ENCODE measurements at regions not wholly inside any gene's neighbourhood (a gene's known extent, or its start where the extent isn't known, plus 50 kb on each side); places are given as distances from the start of the nearest gene placed in this dataset.
"Not testable (repeated sequence)": the region's sequence is repeated elsewhere in the genome, so short reads cannot be mapped to it uniquely, and the experiment has no call there.

DNA sequence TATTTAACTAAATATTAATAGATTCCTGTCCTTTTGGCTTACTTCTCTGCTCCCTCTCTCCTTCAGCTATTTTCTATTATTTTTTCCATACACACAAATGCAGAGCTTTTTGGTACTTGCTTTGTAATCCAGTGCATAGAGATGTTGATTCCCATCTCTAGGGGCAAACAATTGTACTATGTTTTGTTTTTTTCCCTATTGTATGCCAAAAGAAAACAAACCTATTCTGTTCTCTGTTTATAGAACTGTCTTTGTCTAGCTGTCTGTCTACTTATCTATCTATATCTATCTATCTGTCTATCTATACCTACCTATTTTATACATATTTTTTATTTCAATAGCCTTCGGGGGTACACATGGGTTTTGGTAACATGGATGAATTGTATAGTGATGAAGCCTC, 121.6 kb upstream of the LIFR start:
- Histone ChIP-seq H3K27me3 (no peaks in the 10 kb centered on the region), H3K36me3 (no peaks in the 10 kb centered on the region), H3K4me1 (no peaks in the 10 kb centered on the region), H3K9me3 (no peaks in the 10 kb centered on the region), H3K4me3 (no peak overlapping the region), H3K27ac (no peak overlapping the region)
- in situ Hi-C loops (cut with MboI; ENCODE audit: low sequenced_read_pairs in 4 of 4) (loop anchor here in 1 of 4 donors (10.0 kb wide), 1 partner anchor 243 kb away; no protein-coding TSS in a partner anchor), intact Hi-C loops (cut with DNase I; ENCODE audit: low total_unique reads) (no loop called here)
- ATAC-seq (no peak), DNase-seq (no peak)
- no peak for TF ChIP-seq POLR2A (IDR thresholded peaks at IDR 0.05)
- TF ChIP-seq, protein P1, sequence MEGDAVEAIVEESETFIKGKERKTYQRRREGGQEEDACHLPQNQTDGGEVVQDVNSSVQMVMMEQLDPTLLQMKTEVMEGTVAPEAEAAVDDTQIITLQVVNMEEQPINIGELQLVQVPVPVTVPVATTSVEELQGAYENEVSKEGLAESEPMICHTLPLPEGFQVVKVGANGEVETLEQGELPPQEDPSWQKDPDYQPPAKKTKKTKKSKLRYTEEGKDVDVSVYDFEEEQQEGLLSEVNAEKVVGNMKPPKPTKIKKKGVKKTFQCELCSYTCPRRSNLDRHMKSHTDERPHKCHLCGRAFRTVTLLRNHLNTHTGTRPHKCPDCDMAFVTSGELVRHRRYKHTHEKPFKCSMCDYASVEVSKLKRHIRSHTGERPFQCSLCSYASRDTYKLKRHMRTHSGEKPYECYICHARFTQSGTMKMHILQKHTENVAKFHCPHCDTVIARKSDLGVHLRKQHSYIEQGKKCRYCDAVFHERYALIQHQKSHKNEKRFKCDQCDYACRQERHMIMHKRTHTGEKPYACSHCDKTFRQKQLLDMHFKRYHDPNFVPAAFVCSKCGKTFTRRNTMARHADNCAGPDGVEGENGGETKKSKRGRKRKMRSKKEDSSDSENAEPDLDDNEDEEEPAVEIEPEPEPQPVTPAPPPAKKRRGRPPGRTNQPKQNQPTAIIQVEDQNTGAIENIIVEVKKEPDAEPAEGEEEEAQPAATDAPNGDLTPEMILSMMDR (IDR thresholded peaks at IDR 0.05 in 4 of 5, conservative IDR thresholded peaks at IDR 0.05 in 1 of 5), result no peak

DNA sequence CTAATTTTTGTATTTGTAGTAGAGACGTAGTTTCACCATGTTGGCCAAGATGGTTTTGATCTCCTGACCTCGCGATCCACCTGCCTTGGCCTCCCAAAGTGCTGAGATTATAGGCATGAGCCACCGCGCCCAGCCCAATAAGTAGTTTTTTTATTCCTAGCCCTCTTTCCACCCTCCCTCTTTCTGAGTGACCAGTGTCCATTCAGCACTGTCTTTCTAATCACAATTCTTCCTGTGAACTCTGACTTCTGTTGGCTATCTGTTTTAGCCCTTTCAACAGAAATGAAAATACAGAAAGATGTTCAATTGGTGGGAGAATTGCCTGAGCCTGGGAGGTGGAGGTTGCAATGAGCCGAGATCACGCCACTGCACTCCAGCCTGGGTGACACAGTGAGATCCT, 122.3 kb upstream of the LIFR start:
- in situ Hi-C loops (cut with MboI; ENCODE audit: low sequenced_read_pairs in 4 of 4), result loop anchor here in 1 of 4 donors (10.0 kb wide), 1 partner anchor 244 kb away; no protein-coding TSS in a partner anchor
- H3K27me3 ChIP-seq; intact Hi-C loops (cut with DNase I; ENCODE audit: low total_unique reads); H3K4me3 ChIP-seq; ATAC-seq; H3K4me1 ChIP-seq; H3K9me3 ChIP-seq; DNase-seq; H3K27ac ChIP-seq; H3K36me3 ChIP-seq: not testable (repeated sequence)

DNA sequence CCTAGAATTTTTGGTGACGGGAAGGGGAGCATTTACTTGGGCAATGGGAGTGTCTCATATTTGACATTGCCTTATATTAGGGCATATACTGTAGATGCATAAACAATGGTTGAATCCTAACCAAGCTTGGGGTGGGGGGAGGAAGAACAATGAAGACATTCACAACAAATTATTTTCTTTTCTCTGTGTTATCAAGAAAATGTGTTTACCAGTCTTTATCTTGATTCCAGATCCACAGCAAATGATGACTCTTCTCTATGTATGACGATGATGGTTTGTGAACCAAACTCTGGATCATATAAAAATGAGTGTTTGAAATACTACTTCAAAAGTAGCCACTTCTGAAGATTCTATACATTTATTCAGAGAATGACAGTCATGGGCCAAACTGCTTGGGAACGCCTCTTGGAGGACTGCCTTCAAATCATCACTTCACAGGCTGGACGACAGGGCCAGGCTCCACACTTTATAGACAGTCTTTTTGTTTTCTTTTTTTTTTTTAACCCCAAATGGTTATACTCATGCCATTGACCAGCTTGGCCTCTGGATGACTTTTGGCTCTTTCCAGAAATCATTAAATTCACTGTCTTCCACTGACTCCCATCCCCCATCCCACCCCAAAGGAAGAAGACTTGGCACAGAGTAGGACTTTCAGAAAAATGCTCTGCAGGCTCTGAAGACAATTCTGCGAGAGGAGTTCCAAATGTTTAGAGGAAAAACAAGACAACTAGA, 123.8 kb upstream of the LIFR start:
- intact Hi-C loops (cut with DNase I; ENCODE audit: low total_unique reads), result no loop called here
- DNase-seq (no peak), ATAC-seq (no peak)
- Histone ChIP-seq H3K9me3 (no peaks in the 10 kb centered on the region), H3K4me1 (no peaks in the 10 kb centered on the region), H3K27ac (no peak overlapping the region), H3K4me3 (no peak overlapping the region), H3K36me3 (no peaks in the 10 kb centered on the region), H3K27me3 (no peaks in the 10 kb centered on the region)
- TF ChIP-seq, protein P1 (IDR thresholded peaks at IDR 0.05 in 4 of 5, conservative IDR thresholded peaks at IDR 0.05 in 1 of 5), result no peak
- TF ChIP-seq POLR2A (IDR thresholded peaks at IDR 0.05), result no peak
- in situ Hi-C loops (cut with MboI; ENCODE audit: low sequenced_read_pairs in 4 of 4), result no loop called here

DNA sequence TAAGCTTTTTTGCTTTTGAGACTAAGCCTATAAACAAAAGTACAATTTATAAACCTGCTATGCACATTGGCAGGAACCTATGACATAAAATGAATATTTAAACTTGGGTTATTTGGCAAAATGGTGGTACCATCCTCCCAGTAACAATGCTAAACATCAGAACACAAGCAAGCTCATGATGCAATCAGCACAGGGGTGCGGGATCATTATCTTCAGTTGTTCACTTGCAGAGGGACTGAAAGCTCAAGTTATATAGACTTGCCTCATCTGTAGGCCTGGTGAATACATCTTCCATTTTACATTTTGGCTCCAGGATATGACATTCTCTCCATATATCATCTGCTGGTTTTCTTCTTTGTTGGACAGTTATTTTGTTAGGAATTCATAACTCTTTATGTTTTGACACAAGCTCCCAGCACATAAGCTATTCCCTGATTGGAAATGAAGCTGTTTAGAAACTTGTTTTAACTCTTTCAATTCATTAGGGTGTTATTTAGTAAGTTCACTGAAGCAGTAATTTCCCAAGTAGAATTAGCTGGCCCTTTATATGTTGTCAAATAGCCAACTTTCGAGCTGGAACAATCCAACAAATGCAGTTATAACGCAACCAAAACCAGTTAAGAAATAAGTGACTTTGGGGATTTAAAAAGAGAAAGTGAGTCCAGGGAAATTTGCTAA, 124.7 kb upstream of the LIFR start:
- peak in 1 of 2 donors; percentile 57 for ATAC-seq
- in situ Hi-C loops (cut with MboI; ENCODE audit: low sequenced_read_pairs in 4 of 4), result no loop called here

DNA sequence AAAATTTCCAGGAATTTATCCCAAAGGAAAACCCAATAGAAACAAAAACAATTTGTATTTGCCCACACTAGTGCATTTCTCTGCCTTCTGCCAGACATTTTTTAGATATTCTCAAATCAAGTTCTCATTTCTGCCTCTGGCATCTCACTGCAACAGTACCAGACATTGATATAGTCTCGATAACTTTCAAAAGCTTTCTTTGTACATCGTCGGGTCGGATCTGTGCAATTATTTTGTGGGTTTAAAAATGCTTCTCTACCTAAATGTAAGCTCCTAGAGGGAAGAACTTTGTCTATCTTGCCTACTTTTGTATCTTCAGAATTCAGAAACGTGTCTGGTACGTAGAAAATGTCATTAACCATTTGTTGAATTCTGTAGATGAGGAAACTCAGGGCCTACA, 125.5 kb upstream of the LIFR start:
- TF ChIP-seq, protein P1 (IDR thresholded peaks at IDR 0.05 in 4 of 5, conservative IDR thresholded peaks at IDR 0.05 in 1 of 5), result no peak
- TF ChIP-seq POLR2A (IDR thresholded peaks at IDR 0.05), result no peak
- in situ Hi-C loops (cut with MboI; ENCODE audit: low sequenced_read_pairs in 4 of 4) (no loop called here), intact Hi-C loops (cut with DNase I; ENCODE audit: low total_unique reads) (no loop called here)
- Histone ChIP-seq H3K4me1 (no peaks in the 10 kb centered on the region), H3K27me3 (no peaks in the 10 kb centered on the region), H3K4me3 (no peak overlapping the region), H3K9me3 (no peaks in the 10 kb centered on the region), H3K36me3 (no peaks in the 10 kb centered on the region), H3K27ac (peak overlapping the region in 1 of 4 donors; percentile 38)
- no peak for ATAC-seq
- no peak for DNase-seq

More for the DNA sequence above, 124.7 kb upstream of the LIFR start:
- Histone ChIP-seq H3K36me3 (no peaks in the 10 kb centered on the region), H3K27ac (no peak overlapping the region), H3K27me3 (no peaks in the 10 kb centered on the region), H3K4me1 (no peaks in the 10 kb centered on the region), H3K4me3 (no peak overlapping the region), H3K9me3 (no peaks in the 10 kb centered on the region)
- no peak for DNase-seq
- TF ChIP-seq, protein P1 (IDR thresholded peaks at IDR 0.05 in 4 of 5, conservative IDR thresholded peaks at IDR 0.05 in 1 of 5), result no peak
- no peak for TF ChIP-seq POLR2A (IDR thresholded peaks at IDR 0.05)
- intact Hi-C loops (cut with DNase I; ENCODE audit: low total_unique reads), result no loop called here
